ENCODE measurements at regions not wholly inside any gene's neighbourhood (a gene's known extent, or its start where the extent isn't known, plus 50 kb on each side); places are given as distances from the start of the nearest gene placed in this dataset.

- peaks cover 18% of the 10 kb centered on the region; the same call in 1 of the 2 replicates for H3K9me2 ChIP-seq (ENCODE audit: insufficient read depth)
- H3K4me1 Mint-ChIP-seq, result peaks cover 44% of the 10 kb centered on the region
- no peak overlapping the region for H3K4me2 ChIP-seq
- no peak overlapping the region for H3K4me3 Mint-ChIP-seq
- H3K36me3 Mint-ChIP-seq (ENCODE audit: low read depth), result no peaks in the 10 kb centered on the region
- H3K4me3 ChIP-seq, result no peak overlapping the region
- no peak overlapping the region for H2AFZ ChIP-seq
- no peaks in the 10 kb centered on the region for H3K27me3 ChIP-seq (ENCODE audit: insufficient read depth)
- no peak for DNase-seq (ENCODE audit: low spot score)
- peaks cover 16% of the 10 kb centered on the region for H3F3A ChIP-seq (replicated peaks; ENCODE audit: low read depth)
- peaks cover 21% of the 10 kb centered on the region for H3K27me3 Mint-ChIP-seq (ENCODE audit: insufficient read depth, low read depth, poor library complexity)
- H3K9me3 Mint-ChIP-seq, result no peaks in the 10 kb centered on the region; the same call in 2 of the 3 replicates
- no peak overlapping the region for H3K27ac ChIP-seq (ENCODE audit: low read depth)
- no peaks in the 10 kb centered on the region for H3K79me2 ChIP-seq (replicated peaks; ENCODE audit: insufficient read depth)
- H3K36me3 ChIP-seq (ENCODE audit: insufficient read depth), result no peaks in the 10 kb centered on the region
- no peak for ATAC-seq
- TF ChIP-seq POLR2AphosphoS5 (IDR thresholded peaks at IDR 0.05; ENCODE audit: low read depth) (no peak), ZNF114 (CRISPR knock-in tag; IDR thresholded peaks at IDR 0.05) (no peak), EZH2phosphoT487 (IDR thresholded peaks at IDR 0.05; ENCODE audit: unreplicated experiment) (no peak)
- no peaks in the 10 kb centered on the region for H4K20me1 ChIP-seq (replicated peaks; ENCODE audit: insufficient read depth)
- H3K27ac Mint-ChIP-seq, result no peak overlapping the region
- H3K4me1 ChIP-seq (ENCODE audit: insufficient read depth), result peaks cover 33% of the 10 kb centered on the region
These were observed 52.4 kb upstream of the SLC2A1 start for GRCh38 chr1:43011020-43011419.

- Mint-ChIP-seq H3K36me3 (ENCODE audit: low read depth) (no peaks in the 10 kb centered on the region), H3K27ac (peak overlapping the region; percentile 98; the same call in 1 of the 2 replicates), H3K4me3 (no peak overlapping the region), H3K9me3 (no peaks in the 10 kb centered on the region; the same call in 2 of the 3 replicates), H3K27me3 (ENCODE audit: insufficient read depth, low read depth, poor library complexity) (peaks cover 24% of the 10 kb centered on the region), H3K4me1 (peaks cover 58% of the 10 kb centered on the region)
- H3K9me2 ChIP-seq (ENCODE audit: insufficient read depth), result peaks cover 18% of the 10 kb centered on the region; the same call in 1 of the 2 replicates
- H2AFZ ChIP-seq, result no peak overlapping the region
- H3K36me3 ChIP-seq (ENCODE audit: insufficient read depth), result no peaks in the 10 kb centered on the region; the same call in 1 of the 2 replicates
- H3F3A ChIP-seq (replicated peaks; ENCODE audit: low read depth), result peaks cover 16% of the 10 kb centered on the region
- no peak for ATAC-seq
- DNase-seq (ENCODE audit: low spot score), result no peak
- H3K27ac ChIP-seq (ENCODE audit: low read depth), result peak overlapping the region; percentile 95
- H3K79me2 ChIP-seq (replicated peaks; ENCODE audit: insufficient read depth), result no peaks in the 10 kb centered on the region
- H4K20me1 ChIP-seq (replicated peaks; ENCODE audit: insufficient read depth), result no peaks in the 10 kb centered on the region
- H3K27me3 ChIP-seq (ENCODE audit: insufficient read depth), result no peaks in the 10 kb centered on the region
- peaks cover 47% of the 10 kb centered on the region for H3K4me1 ChIP-seq (ENCODE audit: insufficient read depth)
- H3K4me3 ChIP-seq, result peak overlapping the region; percentile 6; the same call in 1 of the 2 replicates
- H3K4me2 ChIP-seq, result peak overlapping the region; percentile 16
- TF ChIP-seq EZH2 (IDR thresholded peaks at IDR 0.05; ENCODE audit: low read depth, unreplicated experiment), result no peak
- TF ChIP-seq CREB1 (CRISPR knock-in tag; IDR thresholded peaks at IDR 0.05; ENCODE audit: low read depth), result no peak
- TF ChIP-seq, protein P1, sequence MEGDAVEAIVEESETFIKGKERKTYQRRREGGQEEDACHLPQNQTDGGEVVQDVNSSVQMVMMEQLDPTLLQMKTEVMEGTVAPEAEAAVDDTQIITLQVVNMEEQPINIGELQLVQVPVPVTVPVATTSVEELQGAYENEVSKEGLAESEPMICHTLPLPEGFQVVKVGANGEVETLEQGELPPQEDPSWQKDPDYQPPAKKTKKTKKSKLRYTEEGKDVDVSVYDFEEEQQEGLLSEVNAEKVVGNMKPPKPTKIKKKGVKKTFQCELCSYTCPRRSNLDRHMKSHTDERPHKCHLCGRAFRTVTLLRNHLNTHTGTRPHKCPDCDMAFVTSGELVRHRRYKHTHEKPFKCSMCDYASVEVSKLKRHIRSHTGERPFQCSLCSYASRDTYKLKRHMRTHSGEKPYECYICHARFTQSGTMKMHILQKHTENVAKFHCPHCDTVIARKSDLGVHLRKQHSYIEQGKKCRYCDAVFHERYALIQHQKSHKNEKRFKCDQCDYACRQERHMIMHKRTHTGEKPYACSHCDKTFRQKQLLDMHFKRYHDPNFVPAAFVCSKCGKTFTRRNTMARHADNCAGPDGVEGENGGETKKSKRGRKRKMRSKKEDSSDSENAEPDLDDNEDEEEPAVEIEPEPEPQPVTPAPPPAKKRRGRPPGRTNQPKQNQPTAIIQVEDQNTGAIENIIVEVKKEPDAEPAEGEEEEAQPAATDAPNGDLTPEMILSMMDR (conservative IDR thresholded peaks at IDR 0.05; ENCODE audit: low read depth in 2 of 2), result no peak
- TF ChIP-seq STAT1 (IDR thresholded peaks at IDR 0.05; ENCODE audit: unreplicated experiment), result no peak
- no peak for TF ChIP-seq ZNF114 (CRISPR knock-in tag; IDR thresholded peaks at IDR 0.05)
- no peak for TF ChIP-seq EZH2phosphoT487 (IDR thresholded peaks at IDR 0.05; ENCODE audit: unreplicated experiment)
- TF ChIP-seq, protein P2, sequence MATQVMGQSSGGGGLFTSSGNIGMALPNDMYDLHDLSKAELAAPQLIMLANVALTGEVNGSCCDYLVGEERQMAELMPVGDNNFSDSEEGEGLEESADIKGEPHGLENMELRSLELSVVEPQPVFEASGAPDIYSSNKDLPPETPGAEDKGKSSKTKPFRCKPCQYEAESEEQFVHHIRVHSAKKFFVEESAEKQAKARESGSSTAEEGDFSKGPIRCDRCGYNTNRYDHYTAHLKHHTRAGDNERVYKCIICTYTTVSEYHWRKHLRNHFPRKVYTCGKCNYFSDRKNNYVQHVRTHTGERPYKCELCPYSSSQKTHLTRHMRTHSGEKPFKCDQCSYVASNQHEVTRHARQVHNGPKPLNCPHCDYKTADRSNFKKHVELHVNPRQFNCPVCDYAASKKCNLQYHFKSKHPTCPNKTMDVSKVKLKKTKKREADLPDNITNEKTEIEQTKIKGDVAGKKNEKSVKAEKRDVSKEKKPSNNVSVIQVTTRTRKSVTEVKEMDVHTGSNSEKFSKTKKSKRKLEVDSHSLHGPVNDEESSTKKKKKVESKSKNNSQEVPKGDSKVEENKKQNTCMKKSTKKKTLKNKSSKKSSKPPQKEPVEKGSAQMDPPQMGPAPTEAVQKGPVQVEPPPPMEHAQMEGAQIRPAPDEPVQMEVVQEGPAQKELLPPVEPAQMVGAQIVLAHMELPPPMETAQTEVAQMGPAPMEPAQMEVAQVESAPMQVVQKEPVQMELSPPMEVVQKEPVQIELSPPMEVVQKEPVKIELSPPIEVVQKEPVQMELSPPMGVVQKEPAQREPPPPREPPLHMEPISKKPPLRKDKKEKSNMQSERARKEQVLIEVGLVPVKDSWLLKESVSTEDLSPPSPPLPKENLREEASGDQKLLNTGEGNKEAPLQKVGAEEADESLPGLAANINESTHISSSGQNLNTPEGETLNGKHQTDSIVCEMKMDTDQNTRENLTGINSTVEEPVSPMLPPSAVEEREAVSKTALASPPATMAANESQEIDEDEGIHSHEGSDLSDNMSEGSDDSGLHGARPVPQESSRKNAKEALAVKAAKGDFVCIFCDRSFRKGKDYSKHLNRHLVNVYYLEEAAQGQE (IDR thresholded peaks at IDR 0.05; ENCODE audit: unreplicated experiment), result no peak
- no peak for TF ChIP-seq ZNF462 (CRISPR knock-in tag; IDR thresholded peaks at IDR 0.05)
- no peak for TF ChIP-seq POLR2AphosphoS5 (IDR thresholded peaks at IDR 0.05; ENCODE audit: low read depth)
- TF ChIP-seq ZNF331 (CRISPR knock-in tag; IDR thresholded peaks at IDR 0.05; ENCODE audit: low read depth), result no peak
- no peak for TF ChIP-seq NANOG (IDR thresholded peaks at IDR 0.05; ENCODE audit: borderline replicate concordance)
These were observed 50.6 kb upstream of the SLC2A1 start for GRCh38 chr1:43009274-43009673.
